ENCODE measurements at regions not wholly inside any gene's neighbourhood (a gene's known extent, or its start where the extent isn't known, plus 50 kb on each side); places are given as distances from the start of the nearest gene placed in this dataset.
"Not testable (repeated sequence)": the region's sequence is repeated elsewhere in the genome, so short reads cannot be mapped to it uniquely, and the experiment has no call there.

DNA sequence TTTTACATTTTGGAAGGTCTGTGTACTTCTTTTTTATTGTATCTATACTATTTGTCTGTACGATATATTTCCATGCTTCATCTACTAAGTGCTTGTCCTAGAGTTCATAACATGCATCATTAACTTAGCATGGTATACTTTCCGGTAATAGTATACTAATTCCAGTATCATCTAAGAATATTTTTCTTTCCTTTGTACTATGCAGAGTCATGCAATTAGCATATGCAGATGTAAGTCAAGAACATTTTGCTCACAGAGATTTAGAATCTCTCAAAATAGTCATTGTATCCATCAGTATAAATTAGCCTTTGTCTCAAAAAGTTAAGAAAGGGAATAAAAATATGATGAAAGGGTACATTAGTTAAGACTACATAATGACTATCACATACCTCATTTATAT lies 770.4 kb upstream of the GRAMD2B start:
- intact Hi-C loops (cut with micrococcal nuclease): no loop called here

DNA sequence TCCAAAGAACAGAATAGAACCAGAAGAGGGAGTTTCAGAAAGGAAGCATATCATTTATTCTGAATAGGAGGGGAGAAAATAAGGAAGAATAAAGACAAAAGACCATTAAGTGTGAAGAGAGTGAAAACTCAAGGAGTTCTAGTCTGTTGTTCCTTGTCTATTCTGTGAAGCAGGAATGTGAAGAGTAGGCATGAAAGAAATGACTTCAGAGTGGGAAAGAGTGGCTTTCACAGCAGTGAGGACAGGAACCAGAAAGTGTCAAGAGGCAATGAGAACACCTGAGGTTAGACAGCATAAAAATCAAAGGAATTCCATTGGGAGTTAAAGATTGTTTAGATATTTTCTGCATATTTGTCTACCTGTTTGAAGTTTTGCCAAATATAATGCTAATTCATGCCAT lies 768.8 kb upstream of the GRAMD2B start:
- intact Hi-C loops (cut with micrococcal nuclease): no loop called here

DNA sequence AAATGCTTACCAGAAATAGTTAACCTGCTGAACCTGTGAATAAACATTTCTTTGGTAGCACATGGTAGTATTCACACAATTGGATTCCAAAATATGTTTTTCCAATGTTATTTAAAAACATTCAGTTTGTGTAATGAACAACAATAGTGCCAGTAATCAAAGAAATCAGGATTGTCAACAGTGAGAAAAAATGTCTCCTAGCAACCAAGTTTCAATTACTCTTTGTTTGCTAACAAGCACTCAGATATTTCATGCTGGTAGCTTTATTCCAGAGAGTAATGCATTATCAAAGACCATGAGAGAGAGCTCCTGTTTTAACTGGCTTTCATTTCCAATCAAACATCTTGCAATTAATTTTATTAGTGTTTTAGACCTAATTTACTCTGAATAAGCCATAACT lies 768.1 kb upstream of the GRAMD2B start:
- intact Hi-C loops (cut with micrococcal nuclease): no loop called here

DNA sequence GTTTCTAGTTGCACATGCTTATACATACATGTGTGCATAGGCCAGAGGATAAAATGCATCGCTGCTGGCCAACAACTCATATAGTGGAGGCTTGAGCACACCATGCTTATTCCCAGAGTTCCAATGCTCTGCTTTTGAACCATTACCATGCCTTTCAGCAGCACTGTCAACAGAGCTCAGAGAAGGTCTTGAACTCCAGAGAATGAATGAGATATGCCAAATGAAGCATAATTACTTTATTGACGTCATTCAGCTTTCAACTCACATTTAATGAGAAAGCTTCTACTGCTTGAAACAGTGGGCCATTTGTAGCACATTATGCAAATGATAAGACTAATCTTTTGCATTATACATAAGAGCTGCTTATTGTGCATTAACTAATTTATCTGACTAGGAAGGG lies 765.3 kb upstream of the GRAMD2B start:
- intact Hi-C loops (cut with micrococcal nuclease): no loop called here

DNA sequence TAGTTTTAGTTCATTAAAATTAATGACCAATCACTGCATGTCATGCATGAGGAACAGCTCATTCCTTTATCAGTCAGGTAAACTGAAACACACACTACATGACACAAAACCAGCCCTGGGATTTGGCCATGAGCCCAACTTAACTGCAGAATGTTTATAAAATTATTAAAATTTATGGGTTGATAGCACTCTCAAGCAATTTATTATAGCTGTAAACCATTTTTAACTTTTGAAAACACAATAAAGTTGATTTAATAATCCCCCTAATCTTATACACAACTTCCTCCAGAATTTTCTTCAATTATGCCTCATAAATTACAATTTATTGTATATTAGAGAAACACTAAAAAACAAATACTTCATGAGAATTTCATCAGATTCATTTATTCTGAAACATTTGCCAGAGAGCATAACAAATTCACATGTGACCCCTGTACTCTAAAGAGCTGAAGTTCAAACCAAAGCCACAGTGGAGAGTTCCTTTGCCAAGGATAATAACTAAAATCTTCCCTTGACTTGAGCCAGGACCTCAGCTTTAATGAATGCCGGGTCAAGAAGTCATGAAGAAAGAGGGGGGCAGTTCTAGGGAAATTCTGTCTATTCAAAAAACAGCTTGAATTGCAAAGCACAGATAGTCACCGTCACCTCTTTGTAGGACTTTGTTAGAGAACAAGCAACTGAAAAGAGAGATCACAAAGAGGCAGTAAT lies 763.7 kb upstream of the GRAMD2B start:
- intact Hi-C loops (cut with micrococcal nuclease): no loop called here

DNA sequence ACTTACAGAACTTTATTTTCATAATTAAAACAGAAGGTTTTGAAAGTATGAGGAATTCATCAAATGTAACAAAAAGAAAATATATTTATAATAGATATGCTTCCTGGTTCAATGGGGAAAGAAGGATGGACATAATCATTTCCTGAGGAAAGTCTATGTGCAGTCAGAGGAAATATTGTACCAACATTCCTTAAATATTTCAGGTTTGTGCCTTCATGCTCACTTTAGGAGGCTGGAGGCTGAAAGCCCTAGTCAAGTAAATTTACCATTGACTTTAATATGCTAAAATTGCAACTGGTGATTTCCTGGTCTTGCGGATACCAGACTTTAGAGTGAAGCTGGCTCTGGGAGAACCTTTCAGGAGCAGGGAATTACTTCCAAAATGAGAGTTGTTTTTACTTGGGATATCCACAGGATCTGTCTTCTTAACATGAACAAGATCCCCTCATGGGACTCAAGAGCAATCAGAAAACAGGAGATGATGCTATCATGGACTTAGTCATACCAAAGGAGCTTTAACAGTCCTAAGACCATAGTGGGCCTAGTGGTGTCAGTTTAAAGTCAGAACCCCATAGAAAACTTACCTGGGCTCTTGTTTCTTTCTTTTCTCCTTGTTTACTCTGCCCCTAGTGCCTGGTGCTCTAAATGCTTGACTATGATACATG lies 762.8 kb upstream of the GRAMD2B start:
- intact Hi-C loops (cut with micrococcal nuclease): no loop called here

DNA sequence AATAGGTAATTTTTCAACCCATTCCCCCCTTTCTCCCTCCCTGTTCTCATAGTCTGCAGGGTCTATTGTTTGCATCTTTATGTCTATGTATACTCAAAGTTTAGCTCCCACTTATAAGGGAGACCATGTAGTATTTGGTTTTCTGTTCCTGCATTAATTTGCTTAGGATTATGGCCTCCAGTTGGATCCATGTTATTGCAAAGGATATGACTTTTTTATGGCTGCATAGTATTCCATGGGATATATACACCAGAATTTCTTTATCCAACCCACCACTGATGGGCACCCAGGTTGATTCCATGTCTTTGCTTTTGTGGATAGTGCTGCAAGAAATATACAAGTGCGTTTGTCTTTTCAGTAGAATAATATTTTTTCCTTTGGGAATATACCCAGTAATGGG lies 761.6 kb upstream of the GRAMD2B start:
- intact Hi-C loops (cut with micrococcal nuclease): no loop called here

DNA sequence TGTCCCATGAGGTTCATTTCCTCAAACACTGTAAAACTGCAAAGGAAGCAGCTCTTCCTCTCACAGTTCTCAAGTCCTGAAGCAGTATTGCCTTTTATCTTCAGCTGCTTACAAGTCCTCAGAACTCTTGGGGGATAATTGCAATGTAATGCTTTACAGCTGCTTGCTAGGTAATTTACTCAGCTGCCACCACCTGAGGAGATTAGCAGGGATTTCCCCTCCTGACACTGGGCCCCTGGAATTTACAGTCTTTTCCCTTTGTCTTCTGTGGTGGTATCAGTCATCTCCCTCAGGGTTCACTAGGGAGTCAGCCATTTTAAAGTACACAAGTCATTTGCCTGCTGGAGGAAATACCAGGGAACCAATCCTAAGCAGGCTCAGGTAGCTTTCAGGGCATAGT lies 754.3 kb upstream of the GRAMD2B start:
- intact Hi-C loops (cut with micrococcal nuclease): no loop called here

DNA sequence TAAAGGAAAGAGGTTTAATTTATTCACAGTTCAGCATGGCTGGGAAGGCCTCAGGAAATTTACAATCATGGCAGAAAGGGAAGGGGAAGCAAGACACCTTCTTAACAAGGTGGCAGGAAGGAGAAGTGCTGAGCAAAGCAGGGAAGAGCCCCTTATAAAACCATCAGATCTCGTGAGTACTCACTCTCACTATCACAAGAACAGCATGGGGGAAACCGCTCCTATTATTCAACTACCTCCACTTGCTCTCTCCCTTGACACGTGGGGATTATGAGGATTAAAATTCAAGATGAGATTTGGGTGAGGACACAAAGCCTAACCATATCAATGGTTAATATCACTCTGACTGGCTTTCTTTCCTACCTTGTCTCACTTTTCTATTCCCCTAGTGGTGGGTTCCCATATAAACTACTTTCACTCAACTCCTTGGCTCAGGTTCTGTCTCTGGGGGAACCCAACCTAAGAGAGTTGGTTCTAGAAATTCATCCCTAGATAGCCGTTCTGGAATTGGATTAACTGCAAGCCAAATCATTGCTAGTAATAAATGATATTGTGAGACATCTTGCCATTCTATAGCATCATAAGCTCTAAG lies 749.8 kb upstream of the GRAMD2B start:
- intact Hi-C loops (cut with micrococcal nuclease): no loop called here

DNA sequence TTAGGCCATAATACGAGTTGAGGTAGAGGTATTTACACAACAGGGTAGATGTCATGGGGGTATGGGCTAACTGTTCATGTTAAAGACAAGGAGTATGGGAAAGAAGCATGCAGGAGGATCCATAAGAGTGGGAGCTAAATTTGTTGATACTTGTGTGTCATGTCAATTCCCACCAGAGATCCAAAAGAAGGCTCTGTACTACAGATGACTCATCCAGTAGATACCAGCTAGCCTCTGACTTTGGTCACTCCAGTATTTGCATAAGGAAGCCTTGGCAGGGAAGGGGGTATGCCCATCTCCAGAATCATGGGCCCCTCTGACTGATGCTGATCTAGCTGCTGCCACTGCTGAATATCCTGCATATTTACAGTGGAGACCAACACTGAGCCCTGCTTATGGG lies 743.7 kb upstream of the GRAMD2B start:
- intact Hi-C loops (cut with micrococcal nuclease): no loop called here

DNA sequence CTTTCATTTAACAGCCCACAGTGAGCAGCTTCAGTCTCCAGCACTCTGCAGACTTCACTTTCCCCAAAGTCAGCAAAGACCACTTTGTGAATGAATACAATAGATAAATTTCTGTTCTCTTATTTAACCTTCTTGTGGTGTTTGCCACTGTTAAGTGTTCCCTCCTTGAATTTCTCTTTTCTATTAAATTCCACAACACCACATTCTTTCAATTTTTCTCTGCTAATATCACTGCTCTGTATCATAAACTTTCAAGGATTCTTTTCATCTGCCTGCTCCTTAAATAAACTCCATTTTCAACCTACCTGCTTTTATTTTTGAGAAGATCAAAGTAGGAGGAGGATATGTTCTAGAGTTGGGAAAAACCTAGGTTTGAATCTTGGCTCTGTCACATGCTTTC lies 739.5 kb upstream of the GRAMD2B start:
- intact Hi-C loops (cut with micrococcal nuclease): no loop called here

DNA sequence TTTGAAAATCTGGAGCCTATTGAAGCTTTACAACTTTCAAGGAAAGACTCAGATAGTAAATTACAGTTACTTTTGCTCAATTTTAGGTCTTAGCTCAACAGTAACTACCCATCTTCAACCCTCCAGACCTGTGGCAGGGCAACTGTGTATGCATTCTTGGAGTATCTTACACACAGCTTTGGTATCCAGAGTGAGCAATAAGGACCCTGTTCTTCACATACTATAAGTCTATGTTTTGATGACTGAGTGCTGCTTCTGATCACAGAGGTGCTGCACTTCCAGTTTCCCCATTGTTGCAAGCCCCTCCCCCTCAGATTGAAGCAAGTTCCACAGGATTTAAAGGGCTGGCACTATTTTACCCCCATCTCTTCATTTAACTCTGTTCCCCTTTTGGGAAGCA lies 737.4 kb upstream of the GRAMD2B start:
- intact Hi-C loops (cut with micrococcal nuclease): no loop called here

DNA sequence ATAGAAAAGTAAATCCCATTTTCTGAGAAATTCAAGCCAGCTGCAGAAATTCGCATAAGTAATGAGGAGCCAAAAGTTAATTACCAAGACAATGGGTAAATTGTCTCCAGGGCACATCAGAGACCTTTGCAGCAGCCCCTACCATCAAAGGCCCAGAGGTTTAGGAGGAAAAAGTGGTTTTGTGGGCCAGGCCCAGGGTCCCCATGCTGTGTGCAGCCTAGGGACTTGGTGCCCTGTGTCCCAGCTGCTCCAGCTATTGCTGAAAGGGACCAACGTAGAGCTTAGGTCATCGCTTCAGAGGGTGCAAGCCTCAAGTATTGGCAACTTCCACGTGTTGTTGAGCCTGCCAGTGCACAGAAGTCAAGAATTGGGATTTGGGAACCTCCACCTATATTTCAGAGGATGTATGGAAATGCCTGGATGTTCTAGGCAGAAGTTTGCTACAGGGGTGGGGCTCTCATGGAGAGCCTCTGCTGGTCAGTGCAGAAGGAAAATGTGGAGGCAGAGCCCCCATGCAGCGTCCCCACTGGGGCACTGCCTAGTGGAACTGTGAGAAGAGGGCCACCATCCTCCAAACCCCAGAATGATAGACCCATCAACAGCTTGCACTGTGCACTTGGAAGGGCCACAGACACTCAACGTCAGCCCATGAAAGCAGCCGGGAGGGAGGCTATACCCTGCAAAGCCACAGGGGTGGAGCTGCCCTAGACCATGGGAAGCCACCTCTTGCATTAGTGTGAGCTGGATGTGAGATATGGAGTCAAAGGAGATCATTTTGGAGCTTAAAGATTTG lies 731.3 kb upstream of the GRAMD2B start:
- intact Hi-C loops (cut with micrococcal nuclease): not testable (repeated sequence)

DNA sequence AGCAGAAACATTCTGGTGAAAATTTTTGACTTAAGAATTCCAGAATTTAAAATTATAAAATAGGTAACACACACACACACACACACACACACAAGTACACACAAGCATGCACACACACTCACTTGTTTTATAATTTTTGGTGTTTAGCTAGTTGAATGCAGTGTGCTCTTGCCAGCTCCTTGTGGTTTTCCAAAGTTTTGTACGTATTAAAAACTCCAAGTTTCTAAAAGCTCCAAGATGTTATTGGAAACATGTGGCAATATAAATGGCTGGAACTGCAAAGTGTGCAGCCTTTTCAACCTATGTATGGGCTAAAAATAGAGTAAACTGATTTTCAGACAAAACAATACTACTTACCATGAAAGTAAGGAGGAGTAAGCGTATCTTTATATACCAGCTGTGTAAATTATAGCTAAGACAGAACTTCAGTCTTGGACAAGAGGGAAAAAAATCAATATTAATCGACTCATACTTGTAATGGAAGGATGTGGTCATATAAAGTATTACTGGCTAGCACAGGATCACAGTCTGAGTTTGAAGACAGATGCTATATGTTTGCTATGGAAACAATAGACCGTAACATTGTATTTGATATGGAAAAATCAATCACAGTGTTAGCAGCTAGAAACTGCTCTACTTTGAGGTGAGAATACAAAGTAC lies 727.1 kb upstream of the GRAMD2B start:
- intact Hi-C loops (cut with micrococcal nuclease): no loop called here

DNA sequence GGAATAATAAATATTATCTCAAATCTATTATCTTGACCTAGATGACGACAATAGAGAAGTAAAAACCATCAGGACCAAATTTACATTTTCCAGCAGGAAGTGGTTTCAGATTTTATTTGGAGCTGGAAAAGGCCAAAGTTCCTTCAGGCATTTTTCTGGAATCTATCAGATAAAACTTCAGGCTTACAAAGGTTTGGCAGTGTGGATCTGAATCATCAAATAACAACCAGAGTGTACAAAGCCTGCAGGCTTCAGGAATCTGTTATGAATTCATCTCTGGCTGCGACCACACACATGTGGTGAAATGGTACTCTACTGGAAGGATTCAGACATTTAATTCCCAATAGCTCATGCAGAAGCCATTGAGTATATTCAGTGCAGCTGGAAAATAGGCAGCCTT lies 726.4 kb upstream of the GRAMD2B start:
- intact Hi-C loops (cut with micrococcal nuclease): no loop called here

DNA sequence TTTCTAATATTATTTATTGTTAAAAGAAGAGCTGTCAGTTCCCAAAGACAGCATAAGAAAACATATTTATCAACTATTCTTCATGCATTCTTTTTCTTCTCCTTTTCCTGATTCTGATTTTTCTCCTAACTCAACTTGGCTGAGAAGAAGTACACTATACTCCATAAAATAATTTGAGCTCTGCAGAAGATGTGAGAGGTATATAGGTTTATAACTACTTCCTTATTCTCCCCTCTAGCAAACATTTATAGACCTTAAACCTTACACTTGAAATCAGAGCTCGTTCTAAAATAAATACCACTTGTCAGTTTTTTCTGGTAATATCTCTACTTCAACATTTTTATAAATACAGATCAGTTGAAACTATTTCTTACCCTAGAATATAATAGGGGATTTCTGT lies 724.8 kb upstream of the GRAMD2B start:
- intact Hi-C loops (cut with micrococcal nuclease): no loop called here

DNA sequence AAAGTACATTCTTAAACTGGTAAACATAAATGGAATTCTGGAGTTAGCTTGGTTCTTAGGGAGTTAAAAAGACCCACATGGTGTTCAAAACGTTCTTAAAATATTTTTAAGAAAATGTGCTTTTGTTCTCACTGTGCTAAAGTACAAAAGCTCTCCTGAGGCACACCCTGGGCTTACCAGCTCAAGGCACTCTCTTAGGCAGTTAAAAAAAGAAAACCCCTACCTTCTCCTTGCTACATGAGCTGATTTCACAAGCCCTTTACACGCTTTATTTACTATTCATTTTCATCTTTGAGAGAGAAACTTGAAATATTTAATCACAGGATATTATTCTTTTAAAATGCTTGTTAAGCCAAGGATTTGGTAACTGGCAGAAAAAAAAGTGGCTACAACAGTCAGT lies 723.3 kb upstream of the GRAMD2B start:
- intact Hi-C loops (cut with micrococcal nuclease): no loop called here

DNA sequence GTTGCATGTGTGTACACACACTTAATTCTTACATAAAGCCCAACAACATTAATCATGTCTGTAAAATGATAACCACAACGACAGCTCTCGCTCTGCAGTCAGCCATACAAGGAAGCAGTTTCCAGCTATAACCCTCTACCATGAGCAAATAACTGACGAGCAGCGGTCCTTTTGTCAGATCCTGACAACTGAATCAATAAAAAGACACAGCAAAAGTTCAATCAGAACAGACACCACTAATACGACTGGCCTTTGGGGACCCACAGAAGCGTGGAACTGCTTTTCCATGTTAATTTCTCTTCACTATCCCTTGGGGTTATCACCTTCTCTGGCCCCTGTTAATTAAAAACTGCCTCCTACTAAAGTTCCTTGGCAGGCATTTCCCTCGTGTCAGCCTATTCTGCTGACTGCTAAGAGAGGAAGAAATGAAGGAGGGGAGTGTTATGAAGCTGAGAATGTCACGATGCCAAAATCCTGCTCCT lies 722.8 kb upstream of the GRAMD2B start:
- intact Hi-C loops (cut with micrococcal nuclease): no loop called here

DNA sequence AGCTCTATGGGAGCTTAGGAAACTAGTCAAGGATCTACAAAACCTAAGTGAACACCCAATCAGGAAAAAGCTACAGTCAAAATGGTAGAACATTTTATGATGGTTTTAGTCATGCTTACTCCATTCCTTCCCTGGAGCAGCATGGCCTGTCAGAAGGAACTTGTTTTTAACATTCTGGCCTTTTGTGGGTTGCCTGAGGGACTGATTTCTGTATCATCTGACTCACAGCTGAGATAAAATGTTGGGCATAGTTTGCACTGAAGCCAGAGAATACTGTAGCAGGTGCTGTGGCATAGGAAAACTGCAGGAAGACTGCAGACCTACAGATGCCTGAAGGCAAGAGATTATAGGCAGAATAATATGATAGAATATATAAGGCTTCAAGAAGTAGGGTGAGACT lies 719.6 kb upstream of the GRAMD2B start:
- intact Hi-C loops (cut with micrococcal nuclease): no loop called here

DNA sequence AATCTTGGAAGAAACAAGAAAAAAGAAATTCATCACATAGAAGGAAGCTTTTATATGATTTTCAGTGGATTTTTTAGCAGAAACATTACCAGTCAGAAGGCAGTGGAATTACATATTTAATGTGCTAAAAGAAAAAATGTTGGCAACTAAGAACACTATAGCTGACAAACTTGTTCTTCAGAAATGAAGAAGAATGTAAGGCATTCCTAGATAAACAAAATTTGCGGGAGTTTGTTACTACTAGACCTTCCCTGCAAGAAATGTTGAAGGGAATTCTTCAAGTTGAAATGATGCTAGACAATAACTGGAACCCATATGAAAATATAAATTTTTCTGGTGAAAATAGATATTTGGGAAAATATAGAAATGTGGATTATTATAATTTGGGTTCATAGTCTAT lies 718.3 kb upstream of the GRAMD2B start:
- intact Hi-C loops (cut with micrococcal nuclease): no loop called here

DNA sequence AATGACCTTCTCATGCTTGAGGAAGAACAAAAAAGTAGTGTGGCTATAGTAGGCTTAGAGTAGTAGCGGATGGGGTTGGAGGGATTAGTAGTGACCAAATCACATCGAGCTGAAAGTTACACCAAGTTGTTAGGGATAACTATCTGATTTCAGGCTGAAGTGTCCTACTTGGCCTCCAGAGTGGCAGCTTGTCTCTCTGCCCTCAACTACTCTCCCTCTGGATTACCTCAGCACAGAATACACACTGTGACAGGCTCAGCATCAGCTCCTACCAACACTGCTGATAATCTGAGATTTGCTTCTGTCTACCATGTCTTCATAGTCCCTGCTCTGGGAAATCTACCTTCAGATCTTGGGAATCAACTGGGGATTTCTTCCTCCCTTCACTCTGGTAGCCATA lies 714.6 kb upstream of the GRAMD2B start:
- intact Hi-C loops (cut with micrococcal nuclease): no loop called here

DNA sequence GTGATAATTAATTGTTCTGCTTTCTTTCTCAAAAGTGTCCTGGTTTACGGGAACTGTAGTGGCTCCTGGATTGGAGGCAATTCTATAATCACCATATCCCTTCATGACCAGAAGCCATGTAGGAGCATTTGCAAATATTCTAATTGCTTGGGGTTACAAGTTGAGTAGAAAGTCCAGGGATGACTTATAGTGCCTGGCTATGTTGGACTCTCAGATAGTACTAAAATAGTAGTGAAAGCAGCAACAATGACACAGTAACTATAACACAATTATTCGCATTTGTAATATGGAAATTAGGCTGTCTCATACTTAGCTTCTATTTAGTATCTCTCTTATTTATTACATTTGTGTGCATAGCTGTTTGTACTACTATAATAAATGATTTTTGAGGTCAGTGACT lies 712.5 kb upstream of the GRAMD2B start:
- intact Hi-C loops (cut with micrococcal nuclease): no loop called here
